GF-D8 (cell line): ENCODE measurements at regions not wholly inside any gene's neighbourhood (a gene's known extent, or its start where the extent isn't known, plus 50 kb on each side); places are given as distances from the start of the nearest gene placed in this dataset.

ENCODE experiments used
- DNase-seq: peaks from one replicate; lab custom pipeline; 2025; lab: John Stamatoyannopoulos, UW

DNA sequence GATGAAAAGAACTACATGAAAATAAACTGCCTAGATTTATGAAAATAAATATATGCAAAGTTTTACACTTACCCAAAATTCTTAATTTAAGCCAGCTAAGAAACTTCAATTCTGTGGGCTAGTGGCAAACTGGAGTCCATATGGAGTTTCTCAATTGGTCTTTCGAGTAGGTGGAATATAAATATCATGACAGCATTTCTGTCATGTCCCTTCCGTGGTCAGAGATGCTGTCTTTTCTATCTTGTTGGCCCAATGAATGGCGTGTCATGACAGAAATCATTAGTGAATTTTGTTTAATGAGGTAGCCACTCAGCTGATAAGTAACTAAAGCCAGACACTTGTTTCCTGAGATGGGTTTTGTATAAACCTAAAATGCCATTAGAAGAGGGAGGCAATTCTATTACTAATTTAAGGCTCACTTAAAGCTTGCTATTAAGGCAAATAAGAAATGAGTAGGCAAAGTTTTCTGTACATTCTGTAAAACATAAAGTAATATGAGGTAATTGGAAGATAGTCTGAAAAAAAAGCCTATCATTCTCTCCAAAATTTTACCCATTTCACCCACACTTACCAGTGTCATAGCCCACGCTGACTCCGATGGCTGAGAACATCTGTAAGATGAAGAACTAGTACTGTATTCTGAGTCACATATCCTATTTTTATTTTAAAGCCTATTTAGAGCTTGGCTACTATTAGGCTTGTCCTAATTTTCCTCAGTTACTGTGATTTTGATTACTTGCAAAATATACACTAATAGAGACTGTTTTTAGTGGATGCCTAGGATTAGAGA lies 419.3 kb upstream of the MEF2C start:
- DNase-seq: no peak

DNA sequence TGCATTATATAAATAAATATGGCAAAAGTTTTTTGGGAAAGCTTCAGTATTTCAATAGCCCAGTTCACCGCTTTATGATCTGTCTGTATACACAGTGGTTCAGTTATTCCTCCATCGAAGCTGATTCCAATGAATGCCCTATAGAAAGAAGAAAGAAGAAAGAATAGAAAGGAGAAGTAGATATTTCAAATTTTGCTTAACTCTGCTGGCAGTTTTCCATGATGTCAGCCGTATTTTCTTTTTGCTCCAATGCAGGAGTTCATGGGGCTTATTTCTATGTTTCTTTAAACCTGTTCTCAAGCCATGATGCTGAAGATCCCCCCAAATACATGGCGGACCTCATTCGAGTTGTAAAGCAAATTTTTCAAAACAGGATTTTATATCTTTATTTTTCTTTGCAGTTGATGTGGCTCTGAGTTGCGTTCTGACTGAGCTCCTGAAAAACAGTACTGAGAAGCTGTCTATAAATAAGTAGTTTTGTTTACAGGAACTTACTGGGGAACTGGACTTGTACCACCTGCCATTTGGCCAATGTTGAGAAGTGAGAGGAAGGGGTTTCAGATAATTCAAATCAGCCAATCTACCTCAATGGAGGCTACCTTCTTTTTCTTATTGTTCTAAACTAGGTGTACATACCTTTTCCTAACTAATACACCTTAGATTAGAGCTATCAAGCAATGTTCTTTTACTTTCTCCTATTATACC lies 418.5 kb upstream of the MEF2C start:
- no peak for DNase-seq

DNA sequence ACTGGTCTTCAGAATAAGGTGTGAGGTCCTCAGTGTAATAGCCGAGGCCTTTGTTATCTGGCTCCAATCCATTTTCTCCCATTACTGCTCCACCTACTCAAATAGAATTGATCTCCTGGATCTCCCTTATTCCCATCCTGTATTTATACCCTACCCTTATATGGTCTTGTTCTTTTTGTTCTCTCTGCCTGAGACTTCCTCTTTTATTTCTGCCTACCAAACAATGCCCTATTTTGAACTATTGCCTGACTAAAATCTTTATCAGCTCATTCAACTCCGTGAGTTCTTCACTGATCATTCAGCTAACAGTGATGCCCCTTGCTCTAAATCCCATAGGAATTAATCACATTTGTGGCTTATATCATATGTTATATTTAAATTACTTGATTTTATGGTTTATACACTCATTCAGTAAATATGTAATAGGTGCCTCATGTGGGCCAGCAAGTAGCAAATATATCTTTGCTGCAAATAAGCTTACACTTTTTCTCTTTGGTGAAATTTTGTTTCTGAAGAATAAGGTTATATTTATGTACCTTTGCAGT lies 417.5 kb upstream of the MEF2C start:
- no peak for DNase-seq

DNA sequence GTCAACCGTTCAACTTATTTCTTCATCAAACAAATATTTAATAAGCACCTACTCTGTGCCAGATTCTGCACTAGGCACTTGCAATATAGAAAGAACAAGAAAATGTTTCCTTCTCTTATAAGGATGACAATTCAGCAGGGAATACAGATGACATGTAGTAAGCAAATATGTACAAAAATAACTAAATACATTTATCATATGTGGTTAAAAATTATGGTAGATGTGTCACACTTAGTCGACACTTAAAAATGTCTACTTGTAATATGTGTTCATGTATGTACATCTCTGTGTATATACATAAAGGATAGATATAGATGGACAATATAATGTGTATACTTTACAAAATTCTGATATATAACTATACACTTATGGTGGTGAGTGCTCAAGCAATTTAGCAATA lies 417.0 kb upstream of the MEF2C start:
- DNase-seq: no peak

DNA sequence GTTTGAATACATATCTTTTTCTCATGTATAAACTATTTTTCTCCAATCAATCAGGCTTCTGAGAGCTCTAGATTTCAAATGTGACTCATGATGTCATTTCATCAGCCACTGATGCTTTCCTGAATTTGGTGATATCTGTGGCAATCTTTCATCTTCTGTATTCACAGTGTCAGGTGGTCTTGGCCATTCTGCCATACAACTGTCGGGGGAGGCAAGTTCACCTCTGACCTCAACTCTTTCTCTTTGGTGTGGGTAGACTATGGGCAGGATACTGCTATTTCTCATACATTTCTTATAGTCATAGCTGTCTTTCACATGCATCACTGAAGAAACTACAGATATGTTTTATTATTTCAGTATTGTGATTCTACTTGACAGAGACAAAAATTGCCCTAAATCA lies 414.1 kb upstream of the MEF2C start:
- DNase-seq: no peak

DNA sequence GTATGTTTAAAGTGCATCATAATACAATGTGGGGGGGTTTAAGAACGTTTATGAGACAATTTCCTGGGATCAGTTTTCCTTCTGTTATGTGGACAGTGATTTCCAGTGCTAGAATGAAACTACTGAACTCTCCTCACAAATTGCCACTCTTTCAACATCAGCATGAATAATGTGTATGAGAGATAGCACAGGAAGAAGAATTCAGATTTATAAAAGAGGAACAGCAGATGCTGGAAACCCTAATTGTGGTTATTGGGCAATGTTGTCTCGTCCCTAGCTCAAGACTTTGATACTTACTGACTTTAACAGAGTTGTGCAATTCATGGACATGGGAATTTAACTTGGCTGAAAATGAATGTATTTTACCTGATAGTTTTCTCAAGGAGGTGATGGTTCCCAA lies 410.8 kb upstream of the MEF2C start:
- DNase-seq: no peak

DNA sequence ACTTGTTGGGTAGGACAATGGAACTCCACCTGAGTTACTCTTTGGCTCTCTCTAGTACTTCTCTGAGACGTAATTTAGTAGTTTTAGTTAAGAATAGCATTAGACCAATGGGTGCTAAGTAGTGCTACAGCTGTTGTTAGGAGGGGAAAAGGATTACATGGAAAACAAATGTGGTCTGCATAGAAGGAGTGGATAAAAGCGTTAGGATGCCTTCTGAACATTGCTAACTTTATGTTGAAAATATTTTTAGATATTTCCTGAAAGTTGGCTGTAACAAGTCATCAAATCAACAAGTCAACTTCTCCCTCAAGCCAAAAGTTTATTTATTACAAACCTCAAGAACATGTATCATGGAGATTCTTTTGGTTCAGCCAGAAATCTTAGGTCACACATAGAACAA lies 409.5 kb upstream of the MEF2C start:
- no peak for DNase-seq

DNA sequence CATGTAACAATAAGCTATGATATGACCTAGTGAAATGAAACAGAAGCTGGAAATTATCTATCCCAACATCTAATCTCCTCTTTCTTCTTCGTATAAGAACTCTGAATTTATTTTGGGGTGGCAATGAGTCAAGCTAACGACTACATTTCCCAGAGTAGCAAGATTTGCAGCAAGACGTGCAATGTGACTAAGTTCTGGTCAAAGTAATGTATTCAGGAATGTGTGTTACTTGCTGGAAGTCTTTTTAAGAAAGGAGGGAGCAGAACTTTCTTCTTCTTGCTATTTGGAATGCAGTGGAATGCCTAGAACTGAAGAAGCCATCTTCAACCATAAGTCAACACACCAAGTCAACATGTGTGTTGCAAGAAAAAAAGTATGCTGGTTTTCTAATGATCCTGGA lies 406.6 kb upstream of the MEF2C start:
- DNase-seq: no peak

DNA sequence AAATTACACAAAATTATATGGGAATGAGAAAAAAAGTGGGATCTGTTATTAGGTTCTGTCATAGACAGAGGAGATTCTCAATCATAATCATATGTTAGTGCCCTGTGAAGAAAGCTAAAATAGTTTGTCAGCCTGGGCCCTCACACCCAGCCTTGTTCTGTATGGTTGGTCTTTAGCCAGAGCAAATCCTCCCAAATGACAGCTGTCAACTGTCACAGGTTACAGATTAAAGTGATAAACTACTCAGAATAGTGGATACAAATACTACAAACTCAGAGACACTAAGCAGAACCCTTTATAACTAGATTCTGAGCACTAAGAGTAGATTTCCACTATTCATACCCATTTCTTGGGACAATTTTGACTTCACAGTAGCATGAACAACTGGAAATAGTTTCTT lies 405.0 kb upstream of the MEF2C start:
- no peak for DNase-seq

DNA sequence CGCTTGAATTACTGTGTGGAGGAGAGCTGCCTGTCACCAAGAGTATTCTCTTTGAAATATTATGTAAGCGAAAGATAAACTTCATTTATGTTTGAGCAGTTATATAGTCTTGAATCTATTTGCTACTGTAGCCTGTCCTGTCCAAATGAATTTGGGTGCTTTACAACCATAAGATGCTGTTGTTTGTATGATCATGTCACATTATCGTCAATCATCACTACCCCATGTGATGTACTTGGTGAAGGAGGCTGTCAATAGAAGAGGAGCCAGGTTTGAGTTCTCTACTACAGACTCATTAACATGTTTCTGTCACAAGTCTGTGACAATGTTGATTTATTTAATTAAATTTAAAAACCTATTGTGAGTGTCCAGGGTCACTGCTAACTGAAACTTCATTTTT lies 403.3 kb upstream of the MEF2C start:
- no peak for DNase-seq

DNA sequence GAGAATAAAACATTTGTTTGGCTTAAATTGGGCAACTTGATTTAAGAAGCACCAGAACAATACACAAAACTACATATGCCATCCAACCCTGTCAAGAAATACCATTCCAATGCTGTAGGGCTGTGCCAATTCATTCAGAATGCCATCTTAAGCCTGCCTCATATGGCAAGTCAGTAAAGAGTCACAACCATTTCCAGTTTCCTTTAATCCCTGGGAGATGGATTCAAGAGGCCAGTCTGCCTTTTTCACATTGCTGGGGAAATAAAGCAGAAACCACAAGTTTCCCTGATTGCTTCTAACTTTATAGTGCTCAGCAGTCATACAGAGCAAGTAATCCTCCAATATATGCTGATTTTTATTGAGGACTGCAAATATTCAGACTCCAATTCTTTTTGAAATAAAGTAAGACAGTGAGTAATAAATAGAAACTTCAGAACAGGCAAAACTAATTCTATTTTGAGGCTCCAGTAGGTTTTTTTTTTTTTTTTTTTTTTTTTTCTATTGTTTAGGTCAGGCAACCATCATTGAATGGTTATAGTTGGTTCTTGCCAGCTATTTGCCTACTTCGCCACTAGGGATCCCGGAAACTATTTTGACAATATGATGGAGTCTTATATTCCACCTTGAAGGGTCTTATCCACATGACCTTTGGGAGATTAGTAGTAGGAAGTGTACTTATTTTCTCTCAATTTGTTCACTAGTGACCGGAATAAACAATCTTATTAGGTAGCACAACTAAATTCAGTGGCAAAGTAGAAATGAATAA lies 400.9 kb upstream of the MEF2C start:
- DNase-seq: no peak

DNA sequence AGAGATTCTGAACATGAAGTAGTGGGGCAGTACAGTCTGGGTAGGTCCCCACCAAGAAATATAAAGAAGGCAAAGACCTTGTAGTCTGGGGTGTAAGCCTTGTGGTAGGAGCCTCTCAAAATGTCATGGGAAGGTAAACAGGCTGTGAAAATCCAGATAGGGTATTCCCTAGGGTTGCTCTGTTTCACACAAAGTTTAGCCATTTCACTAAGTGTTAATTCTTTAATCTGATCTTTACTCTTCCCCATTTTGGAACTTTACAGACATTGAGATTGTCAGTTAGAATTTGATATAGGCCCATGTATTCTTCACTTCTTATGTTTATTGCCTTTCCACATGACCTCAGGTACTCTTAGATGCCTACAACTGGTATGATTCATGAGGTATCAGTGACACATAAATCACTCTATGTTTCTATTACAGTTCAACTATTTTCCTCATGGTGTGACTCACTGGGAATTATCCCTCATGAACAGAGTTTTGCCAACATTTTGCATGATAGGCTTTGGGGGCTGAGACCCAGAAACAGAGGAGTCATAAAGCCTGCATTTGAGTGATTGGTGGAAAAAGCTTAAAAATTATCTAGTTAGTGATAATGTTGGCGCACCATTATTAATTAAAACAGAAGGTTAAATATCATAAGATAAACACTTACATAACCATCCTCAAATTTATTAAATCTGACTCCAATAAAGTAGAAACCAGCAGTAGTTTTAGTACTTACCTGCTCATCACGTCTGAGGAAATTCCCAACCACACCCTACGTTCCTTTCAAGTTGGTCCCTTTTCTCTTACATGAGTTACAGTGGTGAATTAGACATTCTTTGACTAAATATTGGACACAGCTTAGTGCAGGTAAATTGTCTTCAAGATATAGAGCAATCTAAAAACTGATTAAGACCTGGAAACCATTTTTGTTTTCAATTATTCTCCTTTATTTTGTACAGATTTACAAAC lies 399.8 kb upstream of the MEF2C start:
- no peak for DNase-seq

DNA sequence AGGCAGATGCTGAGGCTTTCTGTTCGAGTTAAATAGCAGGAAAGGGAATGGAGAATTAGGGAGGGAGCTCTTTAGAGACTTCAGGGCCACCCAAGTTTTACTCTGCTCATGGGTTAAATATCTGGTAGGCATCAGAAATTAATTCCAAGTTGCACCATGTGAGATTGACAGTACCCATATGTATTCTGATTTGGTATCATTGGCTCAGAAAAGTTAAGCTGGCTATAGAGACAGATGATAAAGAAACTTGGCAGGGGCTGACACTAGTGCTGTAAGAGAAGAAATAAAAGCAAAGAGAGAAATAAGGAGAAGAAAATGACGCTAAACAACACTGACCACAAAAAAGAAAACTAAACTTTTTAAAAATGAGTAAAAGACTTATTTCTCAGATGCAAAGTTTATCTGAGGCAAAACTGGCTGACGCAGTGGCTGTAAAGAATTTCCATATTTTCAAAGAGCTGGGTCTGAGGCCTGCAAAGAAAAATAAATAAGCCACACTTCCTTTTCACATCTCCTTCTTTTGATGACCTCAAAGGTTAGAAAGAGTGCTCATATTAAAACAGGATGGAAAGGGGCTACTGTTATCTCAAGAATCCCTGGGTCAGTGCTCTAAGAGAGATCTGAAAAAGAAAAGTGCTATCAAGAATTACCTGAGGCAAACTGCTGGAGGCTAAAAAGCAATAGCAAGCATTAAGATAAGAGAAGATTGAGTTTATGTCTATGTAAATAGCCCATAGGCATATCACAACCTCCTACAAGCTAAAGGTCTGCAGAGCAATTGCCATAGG lies 399.0 kb upstream of the MEF2C start:
- DNase-seq: no peak

DNA sequence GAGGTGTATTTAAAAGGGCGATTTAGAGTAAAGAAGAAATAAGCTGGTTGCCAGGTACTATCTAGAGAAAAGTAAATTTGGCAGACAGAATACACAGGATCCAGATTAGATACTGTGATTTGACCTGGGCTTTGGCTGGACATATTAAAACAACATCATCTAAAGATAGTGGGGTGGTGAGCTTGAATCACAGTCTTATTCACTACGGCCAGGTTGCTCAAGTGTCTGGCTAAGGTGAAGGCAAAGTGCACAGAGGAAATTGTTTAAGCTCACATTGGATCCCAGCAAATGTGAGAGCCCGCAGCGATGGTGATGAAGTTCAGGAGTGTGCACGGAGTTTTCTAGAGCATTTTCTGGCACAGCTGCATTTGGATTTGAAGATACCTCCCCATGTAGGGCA lies 398.2 kb upstream of the MEF2C start:
- no peak for DNase-seq

DNA sequence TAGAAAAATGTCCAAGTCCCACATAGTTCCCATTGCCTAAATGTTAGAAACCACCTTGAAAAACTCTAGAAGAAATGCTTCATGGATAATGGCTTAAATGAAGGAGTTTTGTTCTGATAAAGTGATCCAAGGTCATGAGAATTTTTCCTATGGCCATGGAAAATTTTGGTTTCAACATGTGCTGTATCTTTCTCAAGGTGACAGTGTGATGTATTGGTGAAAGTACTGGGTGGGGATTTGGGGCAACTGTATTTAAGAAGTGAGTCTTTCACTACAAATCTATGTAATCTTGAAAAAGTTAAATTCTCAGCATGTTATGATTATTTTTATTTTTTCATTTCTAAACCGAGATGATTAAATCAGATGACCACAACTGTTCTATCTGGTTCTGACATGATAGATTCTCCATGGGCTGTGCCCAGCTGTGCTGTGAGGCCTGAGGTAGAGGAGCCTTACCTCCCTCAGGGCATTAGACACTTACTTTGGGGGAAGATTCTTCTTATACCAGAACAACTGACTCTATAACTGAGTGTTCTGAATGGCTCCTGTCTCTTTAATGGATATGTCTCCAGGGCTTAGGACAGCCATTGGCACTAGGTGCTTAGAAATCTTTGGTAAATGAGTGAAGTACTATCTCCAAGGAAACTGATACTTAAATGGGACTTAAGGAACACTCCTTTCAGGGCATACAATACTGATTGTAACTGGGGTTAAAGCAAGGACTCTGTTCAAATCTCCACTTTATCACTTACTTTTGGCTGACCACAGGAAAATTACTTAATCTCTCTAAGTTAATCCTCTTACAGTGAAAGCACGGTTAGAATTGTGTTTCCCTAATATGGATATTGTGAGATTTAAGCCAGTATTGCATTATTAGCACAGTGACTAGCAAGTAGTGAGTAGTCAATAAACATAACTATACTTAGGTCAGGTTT lies 397.4 kb upstream of the MEF2C start:
- DNase-seq: no peak

DNA sequence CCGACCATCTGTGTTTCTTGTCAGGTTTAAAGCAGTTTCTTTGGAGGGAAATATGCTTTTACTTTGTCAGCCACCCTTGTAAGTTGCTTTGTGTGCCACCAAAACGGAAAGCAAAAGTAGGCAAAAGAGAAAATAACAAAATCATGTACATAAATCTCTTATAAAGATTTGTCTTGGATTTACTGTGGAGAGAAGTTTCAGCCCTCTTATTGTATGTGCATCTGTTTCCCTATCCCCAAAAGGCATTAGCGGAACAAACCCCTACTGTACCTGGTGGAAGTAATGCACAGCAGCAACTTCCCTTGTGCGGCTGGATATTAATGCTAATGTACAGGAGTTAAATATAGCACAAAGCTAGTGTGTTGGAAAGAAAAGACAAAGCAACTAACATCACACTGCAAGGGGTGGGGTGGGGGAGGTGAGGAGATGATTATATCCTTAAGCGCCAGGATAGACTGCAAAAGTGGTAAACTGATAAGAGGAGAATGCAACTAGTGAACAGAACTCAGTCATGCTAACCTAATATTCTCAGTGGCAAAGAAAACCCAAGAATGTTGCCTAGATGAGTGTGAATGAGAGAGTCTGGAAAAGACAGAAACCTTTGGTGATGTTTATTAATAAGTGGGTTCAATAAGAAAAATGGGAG lies 396.5 kb upstream of the MEF2C start:
- DNase-seq: no peak

DNA sequence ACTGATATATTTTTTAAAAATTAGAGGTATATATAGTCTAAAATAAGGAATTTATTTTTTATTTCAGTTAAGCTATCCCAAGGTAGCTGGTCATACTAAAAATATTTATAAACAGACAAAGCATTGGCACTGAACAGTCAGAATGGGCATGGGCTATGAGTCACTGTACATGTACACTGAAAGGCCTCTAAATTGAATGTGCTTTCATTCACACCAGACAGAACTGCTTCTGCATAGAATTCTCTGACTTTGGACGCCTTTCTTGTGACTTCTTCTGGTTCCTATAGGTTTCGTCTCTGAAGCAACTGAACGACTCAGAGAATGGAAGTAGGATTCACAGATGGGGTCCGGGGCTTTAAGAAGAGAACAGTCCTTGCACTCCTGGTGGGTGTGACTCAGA lies 394.8 kb upstream of the MEF2C start:
- DNase-seq: no peak

DNA sequence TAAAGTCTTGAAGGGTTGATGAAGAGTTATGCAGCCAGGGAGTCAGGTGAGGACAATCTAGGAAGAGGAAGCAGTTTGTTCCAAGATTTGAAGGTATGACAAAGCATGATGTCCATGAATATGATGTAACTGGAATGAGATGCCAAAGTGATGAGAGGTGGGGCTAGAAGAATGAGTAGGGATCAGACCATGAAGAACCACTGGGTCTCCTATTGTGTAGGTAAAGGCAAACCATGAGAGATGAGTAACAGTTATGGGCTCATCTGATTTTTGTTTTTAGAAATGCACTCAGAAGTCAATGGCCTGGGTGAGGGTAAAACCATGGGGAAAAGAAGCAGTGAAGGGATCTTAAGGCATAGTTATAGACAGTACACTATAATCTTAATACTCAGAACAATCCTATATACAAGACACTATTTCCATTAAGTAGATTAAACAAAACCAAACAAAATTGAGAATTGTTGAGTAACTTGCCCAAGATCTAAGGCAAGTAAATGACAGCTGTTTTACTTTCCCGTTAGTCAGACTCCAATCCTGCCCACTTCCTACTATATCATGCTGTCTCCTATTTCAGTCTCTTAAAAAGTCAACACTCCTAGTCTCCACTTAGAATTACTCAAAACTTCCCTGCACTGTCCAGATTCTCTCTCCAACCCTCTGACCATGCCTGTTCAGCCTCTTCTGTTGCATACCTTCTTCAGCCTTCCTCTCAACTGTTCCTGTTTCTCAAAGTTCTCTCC lies 393.8 kb upstream of the MEF2C start:
- DNase-seq: no peak
